Glutamatergic neuron (in vitro differentiated cells): ENCODE measurements at regions not wholly inside any gene's neighbourhood (a gene's known extent, or its start where the extent isn't known, plus 50 kb on each side); places are given as distances from the start of the nearest gene placed in this dataset.

ENCODE experiments used
- DNase-seq: peaks from one replicate; pipeline ENCODE4 v3.0.0; 2022
- H3K27ac Mint-ChIP-seq: one replicate; pipeline ENCODE4 v1.8.0; 2020; ENCODE audit warnings: mild to moderate bottlenecking, mixed read lengths, inconsistent platforms; ENCODE audit not compliant: unreplicated experiment
- H3K27me3 Mint-ChIP-seq: one replicate; pipeline ENCODE4 v1.8.0; 2020; ENCODE audit warnings: mild to moderate bottlenecking, moderate library complexity, mixed read lengths, inconsistent platforms; ENCODE audit not compliant: unreplicated experiment
- H3K36me3 Mint-ChIP-seq: one replicate; pipeline ENCODE4 v1.8.0; 2020; ENCODE audit warnings: mild to moderate bottlenecking, mixed read lengths, inconsistent platforms; ENCODE audit not compliant: unreplicated experiment
- H3K4me1 Mint-ChIP-seq: one replicate; pipeline ENCODE4 v1.8.0; 2020; ENCODE audit warnings: mild to moderate bottlenecking, low read depth, mixed read lengths, inconsistent platforms; ENCODE audit not compliant: unreplicated experiment
- H3K4me3 Mint-ChIP-seq: one replicate; pipeline ENCODE4 v1.8.0; 2020; ENCODE audit warnings: mild to moderate bottlenecking, mixed read lengths, inconsistent platforms; ENCODE audit not compliant: unreplicated experiment
- H3K9me3 Mint-ChIP-seq: one replicate; pipeline ENCODE4 v1.8.0; 2020; ENCODE audit warnings: mild to moderate bottlenecking, moderate library complexity, mixed read lengths, inconsistent platforms; ENCODE audit not compliant: unreplicated experiment
- TF ChIP-seq, protein P1 (sequence below): fragments of 200-600 bp; sonication (generic); IDR thresholded peaks from one replicate; pipeline ENCODE4 v1.5.0; 2021; ENCODE audit not compliant: partially characterized antibody, unreplicated experiment

- Mint-ChIP-seq H3K4me1 (no peaks in the 10 kb centered on the region), H3K4me3 (no peak overlapping the region), H3K27ac (no peak overlapping the region), H3K9me3 (no peaks in the 10 kb centered on the region), H3K36me3 (no peaks in the 10 kb centered on the region), H3K27me3 (no peaks in the 10 kb centered on the region)
- no peak for DNase-seq
- TF ChIP-seq, protein P1, sequence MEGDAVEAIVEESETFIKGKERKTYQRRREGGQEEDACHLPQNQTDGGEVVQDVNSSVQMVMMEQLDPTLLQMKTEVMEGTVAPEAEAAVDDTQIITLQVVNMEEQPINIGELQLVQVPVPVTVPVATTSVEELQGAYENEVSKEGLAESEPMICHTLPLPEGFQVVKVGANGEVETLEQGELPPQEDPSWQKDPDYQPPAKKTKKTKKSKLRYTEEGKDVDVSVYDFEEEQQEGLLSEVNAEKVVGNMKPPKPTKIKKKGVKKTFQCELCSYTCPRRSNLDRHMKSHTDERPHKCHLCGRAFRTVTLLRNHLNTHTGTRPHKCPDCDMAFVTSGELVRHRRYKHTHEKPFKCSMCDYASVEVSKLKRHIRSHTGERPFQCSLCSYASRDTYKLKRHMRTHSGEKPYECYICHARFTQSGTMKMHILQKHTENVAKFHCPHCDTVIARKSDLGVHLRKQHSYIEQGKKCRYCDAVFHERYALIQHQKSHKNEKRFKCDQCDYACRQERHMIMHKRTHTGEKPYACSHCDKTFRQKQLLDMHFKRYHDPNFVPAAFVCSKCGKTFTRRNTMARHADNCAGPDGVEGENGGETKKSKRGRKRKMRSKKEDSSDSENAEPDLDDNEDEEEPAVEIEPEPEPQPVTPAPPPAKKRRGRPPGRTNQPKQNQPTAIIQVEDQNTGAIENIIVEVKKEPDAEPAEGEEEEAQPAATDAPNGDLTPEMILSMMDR, result no peak
Observed at GRCh38 chr3:18841422-18842343, 306.6 kb upstream of the KCNH8 start.

- Mint-ChIP-seq H3K36me3 (no peaks in the 10 kb centered on the region), H3K27ac (no peak overlapping the region), H3K4me3 (no peak overlapping the region), H3K9me3 (no peaks in the 10 kb centered on the region), H3K27me3 (no peaks in the 10 kb centered on the region), H3K4me1 (no peaks in the 10 kb centered on the region)
- TF ChIP-seq, protein P1, result no peak
- DNase-seq, result no peak
Observed at GRCh38 chr3:18840535-18841137, 307.7 kb upstream of the KCNH8 start.

DNA sequence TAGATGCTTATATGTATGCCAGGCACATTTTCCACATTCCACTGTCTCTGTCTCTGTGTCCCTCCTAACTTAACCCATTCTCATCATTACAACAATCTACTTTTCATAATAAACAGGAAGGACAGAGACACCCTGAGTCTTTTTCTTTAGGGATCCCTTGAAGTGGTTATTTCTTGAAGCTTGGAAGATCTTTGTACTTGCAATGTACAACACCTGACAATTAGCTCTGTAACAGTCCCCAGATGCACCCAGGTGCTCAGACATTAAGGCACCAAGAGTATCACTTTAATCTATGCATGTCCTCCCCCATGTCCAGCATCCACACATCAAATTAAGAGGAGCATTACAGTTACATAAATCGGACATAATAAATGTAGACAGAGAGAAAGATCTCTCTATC lies 309.6 kb upstream of the KCNH8 start:
- Mint-ChIP-seq H3K4me3 (no peak overlapping the region), H3K27me3 (no peaks in the 10 kb centered on the region), H3K4me1 (no peaks in the 10 kb centered on the region), H3K9me3 (no peaks in the 10 kb centered on the region), H3K36me3 (no peaks in the 10 kb centered on the region), H3K27ac (no peak overlapping the region)
- no peak for DNase-seq
- TF ChIP-seq, protein P1, result no peak

DNA sequence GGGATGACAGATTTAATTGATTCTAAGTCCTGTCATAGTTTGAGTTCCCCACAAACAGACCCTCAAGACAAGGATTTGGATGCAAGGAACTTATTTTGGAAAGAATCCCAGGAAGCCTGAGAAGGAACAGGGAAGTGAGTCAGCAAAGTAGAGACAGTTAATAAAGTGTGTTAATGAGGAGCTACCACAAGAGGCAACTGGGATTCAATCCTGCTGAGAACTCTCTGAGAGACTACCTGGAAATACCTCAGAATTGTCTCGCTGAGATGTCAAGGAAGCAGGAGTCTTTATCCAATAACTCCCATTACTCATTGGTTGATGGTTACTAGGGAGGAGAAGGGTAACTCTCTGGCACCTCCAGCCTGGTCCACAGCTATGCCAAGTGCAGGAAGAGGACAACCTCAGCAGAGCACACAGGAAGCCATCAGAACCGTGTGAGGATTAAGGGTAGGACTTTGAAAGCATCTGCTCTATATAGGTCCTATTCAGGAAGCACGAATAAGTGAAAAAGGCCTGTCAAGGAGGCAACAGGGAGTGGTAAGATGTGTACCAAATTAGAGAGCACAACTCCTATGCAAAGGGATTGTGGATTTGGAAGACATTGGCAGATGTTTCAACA lies 311.1 kb upstream of the KCNH8 start:
- Mint-ChIP-seq H3K4me1 (no peaks in the 10 kb centered on the region), H3K27ac (no peak overlapping the region)
- TF ChIP-seq, protein P1, result no peak

More for the DNA sequence above, 311.1 kb upstream of the KCNH8 start:
- no peaks in the 10 kb centered on the region for H3K9me3 Mint-ChIP-seq
- no peak overlapping the region for H3K4me3 Mint-ChIP-seq
- no peaks in the 10 kb centered on the region for H3K36me3 Mint-ChIP-seq
- H3K27me3 Mint-ChIP-seq, result no peaks in the 10 kb centered on the region
- no peak for DNase-seq
